A549 (cell line): ENCODE measurements at regions not wholly inside any gene's neighbourhood (a gene's known extent, or its start where the extent isn't known, plus 50 kb on each side); places are given as distances from the start of the nearest gene placed in this dataset.

ENCODE experiments used
- ATAC-seq, 2 experiments: fragments of 200-7000 bp in 1 of 2; fragments of >200 bp in 1 of 2; cut with Nextera tagmentation in 1 of 2; cut with Tn5 transposase in 1 of 2; 3 replicates each; pipeline versions ENCODE4 v1.8.0 to v1.9.1; 2018 to 2020; ENCODE audit warnings: mild to moderate bottlenecking in 1 of 2, moderate library complexity in 1 of 2
- CTCF ChIA-PET: fragments of 300-600 bp; sonication (Branson Sonifier 250); formaldehyde crosslinking; extraction: SDS; loops from one replicate; lab custom pipeline; 2021; ENCODE audit warnings: antibody characterized with exemption, inconsistent platforms; lab: Yijun Ruan, JAX
- POLR2A ChIA-PET: fragments of 350-600 bp; formaldehyde crosslinking; extraction: SDS; loops from one replicate; lab custom pipeline; 2021; ENCODE audit warnings: antibody characterized with exemption, inconsistent platforms; lab: Yijun Ruan, JAX
- DNase-seq, 2 experiments: peaks; one replicate each; pipeline versions ENCODE4 v3.0.0 to v3.0.0-alpha.2; 2011 to 2016; ENCODE audit warnings: low read depth in 1 of 2, low spot score in 1 of 2
- FAIRE-seq: peaks from 2 replicates; lab custom pipeline; 2011; peaks lifted over from hg19 to GRCh38; lab: Jason Lieb, UNC
- H3K27ac ChIP-seq, 2 experiments: fragments of >200 bp; sonication (Bioruptor Twin); formaldehyde crosslinking; 3 replicates each; pipeline ENCODE4 v1.5.1; 2016 to 2017
- H3K4me1 ChIP-seq: fragments of >200 bp; sonication (Bioruptor Twin); formaldehyde crosslinking; 3 replicates; pipeline ENCODE4 v1.6.1; 2016
- H3K4me2 ChIP-seq: fragments of >200 bp; sonication (Bioruptor Twin); formaldehyde crosslinking; 3 replicates; pipeline ENCODE4 v1.6.1; 2016
- H3K4me3 ChIP-seq: fragments of >200 bp; sonication (Bioruptor Twin); formaldehyde crosslinking; 3 replicates; pipeline ENCODE4 v1.5.1; 2016
- H3K9me3 ChIP-seq: fragments of >200 bp; sonication (Bioruptor Twin); formaldehyde crosslinking; 3 replicates; pipeline ENCODE4 v1.6.1; 2016
- CBX8 ChIP-seq: fragments of 200-600 bp; sonication (generic); IDR thresholded peaks from 2 replicates; pipeline ENCODE4 v1.6.1; 2016
- CEBPB ChIP-seq, 2 experiments: fragments of >200 bp in 1 of 2; sonication (Bioruptor Twin) in 1 of 2; formaldehyde crosslinking in 1 of 2; IDR thresholded peaks; 2 replicates each; pipeline ENCODE4 v1.6.1; 2012 to 2016
- FOSB ChIP-seq: fragments of 250-450 bp; sonication (Bioruptor Pico); IDR thresholded peaks from 2 replicates; pipeline ENCODE4 v1.5.0; 2020; ENCODE audit warnings: mild to moderate bottlenecking, moderate library complexity
- FOSL2 ChIP-seq, 2 experiments: fragments of 450-650 bp in 1 of 2; fragments of >200 bp in 1 of 2; sonication (Bioruptor Twin) in 1 of 2; formaldehyde crosslinking; IDR thresholded peaks; 2 replicates each; pipeline versions ENCODE4 v1.5.0 to v1.6.1; 2016 to 2020; ENCODE audit warnings: mild to moderate bottlenecking in 1 of 2, moderate library complexity in 1 of 2
- GATA3 ChIP-seq: IDR thresholded peaks from 2 replicates; pipeline ENCODE4 v1.6.1; 2012; ENCODE audit warnings: borderline replicate concordance
- HEYL ChIP-seq: fragments of 250-450 bp; sonication (Bioruptor Pico); IDR thresholded peaks from 2 replicates; pipeline ENCODE4 v1.8.0; 2021; ENCODE audit warnings: mild to moderate bottlenecking, moderate library complexity
- HOXA7 ChIP-seq: fragments of 250-450 bp; sonication (Bioruptor Pico); IDR thresholded peaks from 2 replicates; pipeline ENCODE4 v1.5.0; 2020; ENCODE audit warnings: mild to moderate bottlenecking, moderate library complexity
- MAFK ChIP-seq: fragments of 450-650 bp; IDR thresholded peaks from 2 replicates; pipeline ENCODE4 v1.6.1; 2014; ENCODE audit not compliant: partially characterized antibody
- MYC ChIP-seq: IDR thresholded peaks from 2 replicates; pipeline ENCODE4 v1.6.1; 2012; ENCODE audit warnings: mild to moderate bottlenecking, inconsistent platforms, low read length, improper control_type of control experiment, borderline replicate concordance
- NFE2L2 ChIP-seq: fragments of 150-350 bp; conservative IDR thresholded peaks from 2 replicates; pipeline ENCODE4 v1.6.1; 2014; ENCODE audit warnings: low read length
- NPAS2 ChIP-seq: fragments of 250-450 bp; sonication (Bioruptor Pico); IDR thresholded peaks from 2 replicates; pipeline ENCODE4 v1.8.0; 2022; ENCODE audit warnings: mild to moderate bottlenecking, moderate library complexity, borderline replicate concordance
- RCOR1 ChIP-seq: fragments of 150-350 bp; IDR thresholded peaks from 2 replicates; pipeline ENCODE4 v1.6.1; 2014; ENCODE audit warnings: antibody characterized with exemption, low read length, low read depth
- RNF2 ChIP-seq: fragments of 200-600 bp; sonication (generic); IDR thresholded peaks from 2 replicates; pipeline ENCODE4 v1.6.1; 2016; ENCODE audit warnings: low read depth, mild to moderate bottlenecking, antibody characterized with exemption, moderate library complexity, borderline replicate concordance
- SMC3 ChIP-seq: fragments of >200 bp; sonication (Bioruptor Twin); formaldehyde crosslinking; IDR thresholded peaks from 3 replicates; pipeline ENCODE4 v1.6.1; 2018; ENCODE audit warnings: inconsistent platforms
- ZC3H11A ChIP-seq: fragments of 450-650 bp; IDR thresholded peaks from 2 replicates; pipeline ENCODE4 v1.6.1; 2014; ENCODE audit warnings: antibody characterized with exemption, mild to moderate bottlenecking
- ZSCAN20 ChIP-seq: fragments of 250-450 bp; sonication (Bioruptor Pico); IDR thresholded peaks from 2 replicates; pipeline ENCODE4 v1.8.0; 2022; ENCODE audit warnings: mild to moderate bottlenecking, moderate library complexity
- WGBS: methylation state at CpG from one replicate; pipeline ENCODE4 v1.1.6; 2017; ENCODE audit errors: missing lambda C conversion rate; 5-methylcytosine and 5-hydroxymethylcytosine counted together
- TF ChIP-seq, protein P1 (sequence below): fragments of 450-650 bp; IDR thresholded peaks from 2 replicates; pipeline ENCODE4 v1.6.1; 2014; ENCODE audit warnings: antibody characterized with exemption
- TF ChIP-seq, protein P2 (sequence below): fragments of >200 bp; sonication (Bioruptor Twin); formaldehyde crosslinking; IDR thresholded peaks from 3 replicates; pipeline ENCODE4 v1.5.1; 2016

DNA sequence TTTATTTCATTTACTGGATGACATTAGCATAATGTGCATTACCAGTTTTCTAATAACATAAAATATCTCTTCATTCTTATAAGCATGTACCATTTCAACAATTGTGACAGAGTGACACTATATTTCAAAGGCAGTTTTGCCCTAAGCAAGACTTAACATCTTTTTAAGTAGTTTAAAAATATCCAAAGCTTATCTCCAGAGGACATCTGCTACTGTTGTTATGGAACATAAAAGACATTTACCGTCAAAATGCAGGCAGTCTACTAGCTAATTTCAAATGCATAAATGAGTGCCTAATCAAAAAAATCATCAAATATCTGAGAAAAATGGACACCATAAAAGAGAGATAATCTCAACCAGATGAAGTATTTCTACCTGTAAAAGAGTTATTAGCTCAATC, 782.4 kb upstream of the BRINP3 start:
- FAIRE-seq (no peak), ATAC-seq (no peak)

DNA sequence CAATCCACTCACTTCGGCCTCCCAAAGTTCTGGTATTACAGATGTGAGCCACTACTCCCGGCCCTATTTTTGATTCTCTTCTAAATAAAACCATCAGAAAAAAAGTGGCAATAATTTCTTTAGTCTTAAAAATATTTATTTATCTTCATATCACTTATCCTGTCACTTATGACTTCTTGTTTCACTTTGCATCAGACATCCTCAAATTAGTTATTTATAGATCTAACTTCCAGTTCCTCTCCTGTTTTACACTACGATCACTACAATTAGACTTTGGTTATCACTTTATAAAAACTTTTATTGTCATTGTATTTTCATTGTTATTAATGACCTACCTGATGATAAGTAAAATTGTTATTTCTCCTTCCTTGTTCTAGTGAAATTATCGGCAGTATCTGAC, 783.4 kb upstream of the BRINP3 start:
- TF ChIP-seq RNF2, result no peak
- no peak for TF ChIP-seq MYC
- no peak for TF ChIP-seq SMC3
- TF ChIP-seq NFE2L2, result no peak
- no peak for DNase-seq
- Histone ChIP-seq H3K27ac (no peak overlapping the region), H3K4me2 (no peak overlapping the region), H3K4me1 (no peaks in the 10 kb centered on the region), H3K4me3 (no peak overlapping the region), H3K9me3 (no peaks in the 10 kb centered on the region)
- 33% methylated on average over 4 of the region's 4 CpGs for WGBS
- ATAC-seq, result no peak
- FAIRE-seq, result no peak
- ChIA-PET POLR2A (no interaction called here), CTCF (no interaction called here)

More for the DNA sequence above, 782.4 kb upstream of the BRINP3 start:
- TF ChIP-seq, protein P1, sequence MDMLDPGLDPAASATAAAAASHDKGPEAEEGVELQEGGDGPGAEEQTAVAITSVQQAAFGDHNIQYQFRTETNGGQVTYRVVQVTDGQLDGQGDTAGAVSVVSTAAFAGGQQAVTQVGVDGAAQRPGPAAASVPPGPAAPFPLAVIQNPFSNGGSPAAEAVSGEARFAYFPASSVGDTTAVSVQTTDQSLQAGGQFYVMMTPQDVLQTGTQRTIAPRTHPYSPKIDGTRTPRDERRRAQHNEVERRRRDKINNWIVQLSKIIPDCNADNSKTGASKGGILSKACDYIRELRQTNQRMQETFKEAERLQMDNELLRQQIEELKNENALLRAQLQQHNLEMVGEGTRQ, result no peak
- TF ChIP-seq NPAS2 (CRISPR knock-in tag) (no peak), RCOR1 (no peak), MYC (no peak), HOXA7 (CRISPR knock-in tag) (no peak), HEYL (CRISPR knock-in tag) (no peak), CBX8 (no peak), GATA3 (no peak), ZSCAN20 (no peak)
- TF ChIP-seq, all 56 proteins: peak for 0
- no peak overlapping the region for H3K4me2 ChIP-seq
- 96% methylated on average over 1 of the region's 1 CpG for WGBS
- no peaks in the 10 kb centered on the region for H3K9me3 ChIP-seq
- no peak overlapping the region for H3K4me3 ChIP-seq
- ChIA-PET POLR2A (no interaction called here), CTCF (no interaction called here)
- DNase-seq, result no peak
- no peak overlapping the region for H3K27ac ChIP-seq
- H3K4me1 ChIP-seq, result no peaks in the 10 kb centered on the region

DNA sequence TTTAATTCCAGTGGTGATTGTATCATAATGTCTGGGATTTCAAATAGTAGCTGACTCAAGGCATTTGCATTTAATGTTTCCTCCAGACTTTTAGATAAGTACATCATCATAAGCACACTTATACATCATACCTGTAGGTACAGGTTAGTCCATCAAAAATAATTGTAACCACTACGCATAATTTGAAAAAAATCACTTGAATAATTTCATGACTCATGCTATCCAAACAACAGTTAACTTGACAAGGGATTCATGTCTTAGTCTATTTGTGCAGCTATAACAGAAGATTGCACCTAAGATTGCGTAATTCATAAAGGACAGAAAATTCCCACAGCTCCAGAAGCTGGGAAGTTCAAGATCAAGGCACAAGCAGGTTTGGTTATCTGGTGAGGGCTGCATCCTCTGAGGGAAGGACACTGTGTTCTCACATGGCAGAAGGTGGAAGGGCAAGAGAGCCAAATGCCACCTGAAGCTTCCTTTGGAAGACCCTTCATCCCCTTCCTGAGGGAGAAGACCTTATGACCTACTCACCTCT, 801.7 kb upstream of the BRINP3 start:
- Histone ChIP-seq H3K4me1 (no peaks in the 10 kb centered on the region), H3K27ac (no peak overlapping the region), H3K4me2 (no peak overlapping the region), H3K4me3 (no peak overlapping the region), H3K9me3 (peaks cover 14% of the 10 kb centered on the region; the same call in 2 of the 3 replicates)
- DNase-seq, result no peak
- ChIA-PET POLR2A (no interaction called here), CTCF (no interaction called here)
- FAIRE-seq, result no peak
- ATAC-seq, result no peak
- TF ChIP-seq RCOR1, result no peak
- TF ChIP-seq, protein P2, sequence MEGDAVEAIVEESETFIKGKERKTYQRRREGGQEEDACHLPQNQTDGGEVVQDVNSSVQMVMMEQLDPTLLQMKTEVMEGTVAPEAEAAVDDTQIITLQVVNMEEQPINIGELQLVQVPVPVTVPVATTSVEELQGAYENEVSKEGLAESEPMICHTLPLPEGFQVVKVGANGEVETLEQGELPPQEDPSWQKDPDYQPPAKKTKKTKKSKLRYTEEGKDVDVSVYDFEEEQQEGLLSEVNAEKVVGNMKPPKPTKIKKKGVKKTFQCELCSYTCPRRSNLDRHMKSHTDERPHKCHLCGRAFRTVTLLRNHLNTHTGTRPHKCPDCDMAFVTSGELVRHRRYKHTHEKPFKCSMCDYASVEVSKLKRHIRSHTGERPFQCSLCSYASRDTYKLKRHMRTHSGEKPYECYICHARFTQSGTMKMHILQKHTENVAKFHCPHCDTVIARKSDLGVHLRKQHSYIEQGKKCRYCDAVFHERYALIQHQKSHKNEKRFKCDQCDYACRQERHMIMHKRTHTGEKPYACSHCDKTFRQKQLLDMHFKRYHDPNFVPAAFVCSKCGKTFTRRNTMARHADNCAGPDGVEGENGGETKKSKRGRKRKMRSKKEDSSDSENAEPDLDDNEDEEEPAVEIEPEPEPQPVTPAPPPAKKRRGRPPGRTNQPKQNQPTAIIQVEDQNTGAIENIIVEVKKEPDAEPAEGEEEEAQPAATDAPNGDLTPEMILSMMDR, result no peak
- peak in 1 of 2 experiments; percentile 28; a peak in 1 of 4 replicates for TF ChIP-seq CEBPB (IDR thresholded peaks at IDR 0.05)
- TF ChIP-seq FOSL2 (IDR thresholded peaks at IDR 0.05), result no peak
- TF ChIP-seq FOSL2 (CRISPR knock-in tag; IDR thresholded peaks at IDR 0.05), result 0 out of 2 replicates have a peak, but pooled peaks have one; percentile 12
- no peak for TF ChIP-seq MAFK
- no peak for TF ChIP-seq FOSB
- no peak for TF ChIP-seq MYC
- WGBS, result 60% methylated on average over 2 of the region's 2 CpGs

DNA sequence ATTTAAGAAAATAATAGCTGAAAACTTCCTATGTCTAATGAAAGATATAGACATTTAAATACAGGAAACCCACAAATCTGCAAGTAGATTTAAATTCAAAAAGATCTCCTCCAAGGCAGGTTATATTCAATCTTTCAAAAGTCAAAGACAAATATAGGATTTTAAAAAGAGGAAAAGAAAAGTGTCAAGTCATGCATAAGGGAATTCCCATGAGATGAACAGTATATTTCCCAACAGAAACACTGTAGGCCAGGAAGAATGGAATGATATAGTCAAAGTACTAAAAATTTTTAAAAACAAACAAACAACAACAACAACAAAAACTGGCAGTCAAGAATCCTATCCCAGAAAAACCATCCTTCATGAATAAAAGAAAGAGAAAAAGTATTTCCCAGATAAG, 806.5 kb upstream of the BRINP3 start:
- CTCF ChIA-PET, result no interaction called here
- DNase-seq, result no peak

More for the DNA sequence above, 806.5 kb upstream of the BRINP3 start:
- Histone ChIP-seq H3K9me3 (peaks cover 15% of the 10 kb centered on the region; the same call in 2 of the 3 replicates), H3K27ac (no peak overlapping the region), H3K4me1 (no peaks in the 10 kb centered on the region), H3K4me2 (no peak overlapping the region), H3K4me3 (no peak overlapping the region)
- ATAC-seq (no peak), FAIRE-seq (no peak)
- POLR2A ChIA-PET, result no interaction called here
- no peak for TF ChIP-seq ZC3H11A
- peak; percentile 47 for TF ChIP-seq MAFK
- peak; percentile 64 for TF ChIP-seq NFE2L2
- no peak for TF ChIP-seq RCOR1
